B cell (primary cell): ENCODE measurements at regions not wholly inside any gene's neighbourhood (a gene's known extent, or its start where the extent isn't known, plus 50 kb on each side); places are given as distances from the start of the nearest gene placed in this dataset.

Experiments
- ATAC-seq: fragments of 200-7000 bp; cut with Tn5 transposase; one replicate; pipeline ENCODE4 v1.10.0; 2021; ENCODE audit warnings: low read depth, mild to moderate bottlenecking, moderate number of reproducible peaks, moderate library complexity
- CTCF ChIA-PET: fragments of 350-600 bp; sonication (Branson Sonifier 250); formaldehyde crosslinking; loops from one replicate; lab custom pipeline; 2021; ENCODE audit warnings: antibody characterized with exemption, inconsistent platforms; lab: Charles Lee
- POLR2A ChIA-PET: fragments of 350-600 bp; sonication (Branson Sonifier 250); formaldehyde crosslinking; loops from one replicate; lab custom pipeline; 2021; ENCODE audit warnings: antibody characterized with exemption; lab: Charles Lee
- DNase-seq: peaks from one replicate; pipeline ENCODE4 v3.0.0; 2013
- H2AFZ ChIP-seq: 2 replicates; pipeline ENCODE4 v1.6.1; 2012; ENCODE audit warnings: mild to moderate bottlenecking, low read depth, low read length; ENCODE audit not compliant: insufficient read depth, poor library complexity, severe bottlenecking
- H3K27ac ChIP-seq, 2 donors: 1 replicate in 1 of 2; 2 replicates in 1 of 2; pipeline ENCODE4 v1.5.1; 2012 to 2013; ENCODE audit warnings: low read length in 2 of 2, mild to moderate bottlenecking in 2 of 2, moderate library complexity in 1 of 2
- H3K27me3 ChIP-seq, 4 experiments: fragments of 200-600 bp in 1 of 4; sonication (generic) in 1 of 4; replicated peaks in 1 of 4; 1 replicate in 2 of 4; 2 replicates in 2 of 4; pipeline versions ENCODE4 v1.6.1 to v1.7.0; 2013 to 2016; ENCODE audit warnings: low read length in 3 of 4, mild to moderate bottlenecking in 2 of 4, mixed read lengths in 1 of 4, moderate library complexity in 1 of 4; ENCODE audit not compliant: insufficient read depth in 4 of 4, control insufficient read depth in 3 of 4; ENCODE audit errors: control extremely low read depth in 1 of 4
- H3K36me3 ChIP-seq, 2 experiments: replicated peaks in 1 of 2; 1 replicate in 1 of 2; 2 replicates in 1 of 2; pipeline versions ENCODE4 v1.6.1 to v1.7.1; 2013; ENCODE audit warnings: low read length in 1 of 2; ENCODE audit not compliant: insufficient read depth in 2 of 2, control insufficient read depth in 1 of 2; ENCODE audit errors: control extremely low read depth in 1 of 2, extremely low read depth in 1 of 2
- H3K4me1 ChIP-seq, 2 donors: fragments of 200-600 bp in 1 of 2; sonication (generic) in 1 of 2; 1 replicate in 1 of 2; 2 replicates in 1 of 2; pipeline versions ENCODE4 v1.5.1 to v1.6.1; 2013 to 2017; ENCODE audit warnings: low read length in 2 of 2; ENCODE audit not compliant: control insufficient read depth in 2 of 2, insufficient read depth in 2 of 2
- H3K4me2 ChIP-seq: replicated peaks from 2 replicates; pipeline ENCODE3; 2012; ENCODE audit warnings: mild to moderate bottlenecking, low read depth, low read length; ENCODE audit not compliant: poor library complexity, severe bottlenecking
- H3K4me3 ChIP-seq, 5 experiments: fragments of 200-600 bp in 1 of 5; sonication (generic) in 1 of 5; 1 replicate in 3 of 5; 2 replicates in 2 of 5; pipeline versions ENCODE4 v1.5.1 to v1.7.0; 2011 to 2016; ENCODE audit warnings: low read length in 4 of 5, mild to moderate bottlenecking in 4 of 5, low read depth in 2 of 5, control low read depth in 1 of 5, moderate library complexity in 1 of 5; ENCODE audit not compliant: insufficient read depth in 1 of 5; ENCODE audit errors: control extremely low read depth in 1 of 5, extremely low read depth in 1 of 5
- H3K79me2 ChIP-seq: fragments of 200-600 bp; sonication (generic); one replicate; pipeline ENCODE4 v1.6.0; 2016; ENCODE audit warnings: low read length; ENCODE audit not compliant: control insufficient read depth, insufficient read depth
- H3K9ac ChIP-seq: fragments of 200-600 bp; sonication (generic); 2 replicates; pipeline ENCODE4 v1.6.1; 2017; ENCODE audit warnings: mild to moderate bottlenecking, low read length, moderate library complexity
- H3K9me3 ChIP-seq, 3 donors: one replicate each; pipeline versions ENCODE4 v1.6.1 to v1.7.1; 2013; ENCODE audit warnings: low read length in 2 of 3; ENCODE audit not compliant: control insufficient read depth in 2 of 3, insufficient read depth in 1 of 3; ENCODE audit errors: control extremely low read depth in 1 of 3
- H4K20me1 ChIP-seq: 2 replicates; pipeline ENCODE4 v1.6.0; 2012; ENCODE audit warnings: mild to moderate bottlenecking, low read length; ENCODE audit not compliant: insufficient read depth, control insufficient read depth, poor library complexity, severe bottlenecking
- H3K27ac Mint-ChIP-seq: one replicate; pipeline ENCODE4 v1.8.0; 2021; ENCODE audit warnings: mixed read lengths
- H3K27me3 Mint-ChIP-seq: one replicate; pipeline ENCODE4 v1.8.0; 2021; ENCODE audit warnings: mixed read lengths
- H3K4me1 Mint-ChIP-seq: one replicate; pipeline ENCODE4 v1.8.0; 2021; ENCODE audit warnings: mixed read lengths
- H3K4me3 Mint-ChIP-seq: one replicate; pipeline ENCODE4 v1.8.0; 2021; ENCODE audit warnings: mixed read lengths
- H3K9me3 Mint-ChIP-seq: one replicate; pipeline ENCODE4 v1.8.0; 2022; ENCODE audit warnings: mixed read lengths; ENCODE audit not compliant: insufficient read depth
- CTCF ChIP-seq: fragments of 200-600 bp; IDR thresholded peaks from one replicate; pipeline ENCODE4 v1.8.0; 2022; ENCODE audit warnings: antibody characterized with exemption, mild to moderate bottlenecking
- EZH2 ChIP-seq: IDR thresholded peaks from 2 replicates; pipeline ENCODE4 v1.6.1; 2012; ENCODE audit warnings: borderline replicate concordance, low read depth, mild to moderate bottlenecking, moderate library complexity, low read length; ENCODE audit not compliant: insufficient read depth, poor library complexity, severe bottlenecking
- WGBS: methylation state at CpG from one replicate; pipeline ENCODE4 v1.1.5; 2013; ENCODE audit warnings: missing lambda C conversion rate; ENCODE audit not compliant: insufficient coverage; 5-methylcytosine and 5-hydroxymethylcytosine counted together
- intact Hi-C: fragments of 100-400 bp; cut with micrococcal nuclease; formaldehyde crosslinking; loops from one replicate; pipeline ENCODE4 v1.10.0; 2022

- H3K4me3 Mint-ChIP-seq = no peak overlapping the region
- intact Hi-C loops = no loop called here
- H3K79me2 ChIP-seq = no peaks in the 10 kb centered on the region
- ATAC-seq = no peak
- H3K4me1 Mint-ChIP-seq = no peaks in the 10 kb centered on the region
- H3K4me3 ChIP-seq = no peak overlapping the region
- no peaks in the 10 kb centered on the region for H3K4me1 ChIP-seq
- H3K9me3 ChIP-seq = peaks cover 2 to 14% (median 4%) of the 10 kb centered on the region in 3 donors
- ChIA-PET POLR2A (no interaction called here), CTCF (no interaction called here)
- no peaks in the 10 kb centered on the region for H3K36me3 ChIP-seq
- peaks cover 12% of the 10 kb centered on the region for H3K9me3 Mint-ChIP-seq
- H3K27ac ChIP-seq = no peak overlapping the region
- no peak overlapping the region for H2AFZ ChIP-seq
- H3K27me3 ChIP-seq = no peaks in the 10 kb centered on the region
- H3K4me2 ChIP-seq = no peak overlapping the region
- no peak overlapping the region for H3K9ac ChIP-seq
- no peaks in the 10 kb centered on the region for H4K20me1 ChIP-seq
- no peak for TF ChIP-seq EZH2
- 91% methylated on average over 6 of the region's 13 CpGs for WGBS
- no peak overlapping the region for H3K27ac Mint-ChIP-seq
- no peak for DNase-seq
- peaks cover 12% of the 10 kb centered on the region for H3K27me3 Mint-ChIP-seq
Observed at GRCh38 chr18:10046178-10046807, 132.5 kb downstream of the VAPA start.

DNA sequence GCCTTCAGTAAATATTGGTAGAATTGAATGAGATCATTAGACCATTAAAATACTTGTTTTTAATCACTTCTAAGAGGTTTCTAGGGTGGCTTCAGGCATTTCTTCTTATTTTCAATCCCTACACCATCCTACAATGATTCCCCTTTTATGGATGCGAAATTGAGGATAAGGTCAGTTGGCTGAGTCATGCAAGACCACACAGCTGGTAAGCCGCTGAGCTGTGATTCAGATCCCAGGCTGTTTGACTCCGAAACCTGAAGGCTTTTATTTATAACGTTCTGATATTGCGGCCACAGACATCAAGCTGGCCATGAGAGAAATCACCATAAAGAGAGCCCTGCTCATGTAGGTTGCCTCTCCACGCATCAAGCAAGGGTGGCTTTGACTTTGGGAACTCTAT is 133.4 kb downstream of the VAPA start:
- H3K9me3 ChIP-seq = peaks cover 1 to 9% (median 4%) of the 10 kb centered on the region in 3 donors
- no peak for ATAC-seq
- no peak overlapping the region for H3K4me2 ChIP-seq
- no peak overlapping the region for H3K9ac ChIP-seq
- H3K27ac ChIP-seq = no peak overlapping the region
- intact Hi-C loops = no loop called here
- H3K36me3 ChIP-seq = no peaks in the 10 kb centered on the region
- DNase-seq = no peak
- no peak overlapping the region for H3K4me3 ChIP-seq
- H3K27me3 Mint-ChIP-seq = peaks cover 12% of the 10 kb centered on the region
- no peaks in the 10 kb centered on the region for H3K79me2 ChIP-seq
- WGBS = 91% methylated on average over 5 of the region's 6 CpGs
- peaks cover 8% of the 10 kb centered on the region for H3K9me3 Mint-ChIP-seq
- ChIA-PET POLR2A (no interaction called here), CTCF (no interaction called here)
- no peak overlapping the region for H2AFZ ChIP-seq
- H3K4me1 ChIP-seq = no peaks in the 10 kb centered on the region
- no peaks in the 10 kb centered on the region for H3K27me3 ChIP-seq
- H4K20me1 ChIP-seq = no peaks in the 10 kb centered on the region
- H3K4me3 Mint-ChIP-seq = no peak overlapping the region
- H3K27ac Mint-ChIP-seq = no peak overlapping the region
- no peaks in the 10 kb centered on the region for H3K4me1 Mint-ChIP-seq
- TF ChIP-seq CTCF (no peak), EZH2 (no peak)
